Fibroblast of lung (primary cell): ENCODE measurements at regions not wholly inside any gene's neighbourhood (a gene's known extent, or its start where the extent isn't known, plus 50 kb on each side); places are given as distances from the start of the nearest gene placed in this dataset.

Source experiments
- DNase-seq, 2 donors: peaks; one replicate each; pipeline versions ENCODE4 v3.0.0 to v3.0.0-alpha.2; 2010; ENCODE audit warnings: low read depth in 2 of 2
- H2AFZ ChIP-seq: 2 replicates; pipeline ENCODE4 v1.5.1; 2012; ENCODE audit warnings: low read length, control low read depth, inconsistent platforms
- H3K27ac ChIP-seq: 2 replicates; pipeline ENCODE4 v1.5.1; 2011; ENCODE audit warnings: low read length, control low read depth; ENCODE audit not compliant: insufficient read depth
- H3K27me3 ChIP-seq: 2 replicates; pipeline ENCODE4 v1.5.1; 2011; ENCODE audit warnings: mild to moderate bottlenecking, low read length; ENCODE audit not compliant: control insufficient read depth, insufficient read depth
- H3K36me3 ChIP-seq: 2 replicates; pipeline ENCODE4 v1.5.1; 2011; ENCODE audit warnings: low read length; ENCODE audit not compliant: control insufficient read depth, insufficient read depth
- H3K4me1 ChIP-seq: 2 replicates; pipeline ENCODE4 v1.5.1; 2011; ENCODE audit warnings: low read length; ENCODE audit not compliant: control insufficient read depth, insufficient read depth; ENCODE audit errors: extremely low read depth
- H3K4me2 ChIP-seq: 2 replicates; pipeline ENCODE4 v1.5.1; 2011; ENCODE audit warnings: low read length, control low read depth; ENCODE audit not compliant: insufficient read depth; ENCODE audit errors: extremely low read depth
- H3K4me3 ChIP-seq, 4 experiments: fragments of 200-600 bp in 1 of 4; sonication (generic) in 1 of 4; replicated peaks in 1 of 4; 2 replicates each; pipeline ENCODE4 v1.5.1; 2011 to 2016; ENCODE audit warnings: low read length in 4 of 4, low read depth in 3 of 4, mild to moderate bottlenecking in 3 of 4, control low read depth in 2 of 4, inconsistent platforms in 1 of 4, mixed read lengths in 1 of 4; ENCODE audit not compliant: insufficient read depth in 1 of 4; ENCODE audit errors: control extremely low read depth in 1 of 4
- H3K79me2 ChIP-seq: 2 replicates; pipeline ENCODE4 v1.5.1; 2012; ENCODE audit warnings: mild to moderate bottlenecking, low read length, inconsistent platforms; ENCODE audit not compliant: control insufficient read depth, insufficient read depth
- H3K9ac ChIP-seq: 2 replicates; pipeline ENCODE4 v1.5.1; 2011; ENCODE audit warnings: mild to moderate bottlenecking, low read length, control low read depth; ENCODE audit not compliant: insufficient read depth
- H3K9me3 ChIP-seq: 2 replicates; pipeline ENCODE4 v1.5.1; 2012; ENCODE audit warnings: low read depth, low read length; ENCODE audit not compliant: control insufficient read depth, insufficient read depth
- H4K20me1 ChIP-seq: 2 replicates; pipeline ENCODE4 v1.5.1; 2011; ENCODE audit warnings: low read length; ENCODE audit not compliant: control insufficient read depth, insufficient read depth; ENCODE audit errors: extremely low read depth
- CTCF ChIP-seq, 2 donors: IDR thresholded peaks in 1 of 2; conservative IDR thresholded peaks in 1 of 2; 1 replicate in 1 of 2; 2 replicates in 1 of 2; pipeline ENCODE4 v1.5.1; 2011 to 2012; ENCODE audit warnings: low read length in 2 of 2, control low read depth in 1 of 2, inconsistent platforms in 1 of 2, low read depth in 1 of 2, mild to moderate bottlenecking in 1 of 2
- EZH2 ChIP-seq: IDR thresholded peaks from 2 replicates; pipeline ENCODE4 v1.5.1; 2012; ENCODE audit warnings: low read length, control low read depth, mild to moderate bottlenecking; ENCODE audit errors: missing control alignments

DNA sequence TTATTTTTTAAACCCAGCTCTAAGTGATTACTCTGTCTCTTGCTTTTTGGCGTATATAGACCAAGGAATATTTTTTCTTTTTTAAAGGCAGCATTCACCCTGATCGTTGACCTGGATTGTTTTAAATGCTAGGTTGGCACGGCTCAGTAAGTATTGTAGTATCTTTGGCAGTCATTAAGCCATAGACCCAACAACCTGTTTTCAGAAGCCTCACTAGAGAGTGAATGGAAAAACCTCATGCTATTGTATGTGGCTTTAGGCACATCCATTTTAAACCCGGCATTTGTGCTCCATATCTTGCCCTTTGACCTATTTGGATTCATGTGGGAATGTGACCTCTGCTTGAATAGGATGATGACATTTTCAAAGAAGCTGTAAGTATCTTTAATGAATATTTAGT, 183.9 kb downstream of the SNCA start:
- no peak for TF ChIP-seq CTCF (conservative IDR thresholded peaks at IDR 0.05 in 1 of 2, IDR thresholded peaks at IDR 0.05 in 1 of 2; ENCODE audit: low read depth in 1 of 2, low read length in 2 of 2)
- TF ChIP-seq EZH2, result no peak
- Histone ChIP-seq H3K36me3 (no peaks in the 10 kb centered on the region), H3K4me2 (no peak overlapping the region), H2AFZ (no peak overlapping the region), H3K4me1 (no peaks in the 10 kb centered on the region), H3K9ac (no peak overlapping the region), H3K79me2 (no peaks in the 10 kb centered on the region), H3K4me3 (no peak overlapping the region), H3K27me3 (no peaks in the 10 kb centered on the region), H4K20me1 (no peaks in the 10 kb centered on the region), H3K27ac (no peak overlapping the region), H3K9me3 (no peaks in the 10 kb centered on the region)
- no peak for DNase-seq

DNA sequence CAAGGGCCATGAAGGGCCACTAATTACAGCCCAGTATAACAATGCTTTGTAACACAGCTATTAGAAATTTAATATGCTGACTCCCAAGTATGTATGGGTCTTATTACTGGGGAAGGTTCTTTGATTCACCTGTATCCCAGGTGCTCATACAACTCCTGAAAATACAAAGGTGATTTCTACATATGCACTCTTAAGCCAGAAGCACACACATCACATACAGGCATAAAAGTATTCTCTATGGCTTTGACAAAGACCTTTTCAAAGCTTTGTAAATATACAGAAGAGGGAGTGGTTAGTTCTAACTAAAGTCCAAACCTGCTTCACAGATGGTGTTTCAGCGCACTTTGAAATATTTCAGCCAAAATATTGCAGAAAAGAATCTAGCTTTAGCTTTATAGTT, 191.5 kb downstream of the SNCA start:
- TF ChIP-seq CTCF (conservative IDR thresholded peaks at IDR 0.05 in 1 of 2, IDR thresholded peaks at IDR 0.05 in 1 of 2; ENCODE audit: low read depth in 1 of 2, low read length in 2 of 2), result no peak
- no peak for TF ChIP-seq EZH2
- H3K79me2 ChIP-seq, result no peaks in the 10 kb centered on the region
- H3K27ac ChIP-seq, result no peak overlapping the region
- no peaks in the 10 kb centered on the region for H3K36me3 ChIP-seq
- H3K4me2 ChIP-seq, result no peak overlapping the region
- H3K9ac ChIP-seq, result no peak overlapping the region
- H3K27me3 ChIP-seq, result no peaks in the 10 kb centered on the region
- no peaks in the 10 kb centered on the region for H4K20me1 ChIP-seq
- no peak for DNase-seq
- no peak overlapping the region for H3K4me3 ChIP-seq
- H3K4me1 ChIP-seq, result no peaks in the 10 kb centered on the region
- no peak overlapping the region for H2AFZ ChIP-seq
- no peaks in the 10 kb centered on the region for H3K9me3 ChIP-seq

DNA sequence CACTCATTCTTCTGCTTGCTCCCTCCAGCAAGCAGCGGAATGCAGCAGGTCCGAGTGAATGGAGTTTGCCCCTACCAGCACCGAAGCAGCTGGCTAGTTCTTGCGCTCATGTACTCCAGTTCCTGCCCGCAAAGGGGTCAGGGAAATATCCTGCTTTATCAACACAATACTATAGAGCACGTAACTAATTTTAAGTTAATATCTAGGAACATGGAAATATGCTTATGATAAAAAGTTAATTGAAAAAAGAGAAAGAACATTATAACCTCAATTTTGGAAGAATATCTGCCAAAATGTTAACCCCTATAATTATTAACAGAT, 195.6 kb downstream of the SNCA start:
- H2AFZ ChIP-seq, result peak overlapping the region; percentile 17
- no peaks in the 10 kb centered on the region for H3K27me3 ChIP-seq
- no peak for DNase-seq
- peak overlapping the region in 2 of 4 experiments; percentile 12 to 29 for H3K4me3 ChIP-seq
- H3K27ac ChIP-seq, result no peak overlapping the region
- no peaks in the 10 kb centered on the region for H4K20me1 ChIP-seq
- no peaks in the 10 kb centered on the region for H3K79me2 ChIP-seq
- no peaks in the 10 kb centered on the region for H3K4me1 ChIP-seq
- no peaks in the 10 kb centered on the region for H3K9me3 ChIP-seq
- peak overlapping the region; percentile 17 for H3K4me2 ChIP-seq
- no peaks in the 10 kb centered on the region for H3K36me3 ChIP-seq
- no peak overlapping the region for H3K9ac ChIP-seq
- no peak for TF ChIP-seq EZH2
- no peak for TF ChIP-seq CTCF (conservative IDR thresholded peaks at IDR 0.05 in 1 of 2, IDR thresholded peaks at IDR 0.05 in 1 of 2; ENCODE audit: low read depth in 1 of 2, low read length in 2 of 2)
